ENCODE measurements at regions not wholly inside any gene's neighbourhood (a gene's known extent, or its start where the extent isn't known, plus 50 kb on each side); places are given as distances from the start of the nearest gene placed in this dataset.

DNA sequence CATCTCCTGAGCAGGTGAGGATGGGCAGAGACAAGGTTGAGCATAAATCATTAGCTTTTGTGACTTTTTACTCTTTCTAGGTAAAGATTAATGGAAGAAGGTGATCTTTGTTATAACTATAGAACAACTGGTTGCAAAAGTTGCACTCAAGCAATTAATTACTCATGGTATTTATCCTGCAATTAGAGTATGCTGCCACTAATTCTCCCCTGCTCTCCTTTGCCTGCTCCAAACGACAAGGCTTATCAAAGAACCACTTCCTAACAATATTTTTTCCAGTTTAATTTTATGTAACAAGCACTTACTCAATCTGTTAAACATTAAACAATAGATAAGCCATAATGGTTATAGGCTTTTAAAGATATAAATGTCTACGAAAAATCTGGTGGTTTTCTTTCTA lies 189.9 kb upstream of the PELI2 start:
- TF ChIP-seq, protein P1, sequence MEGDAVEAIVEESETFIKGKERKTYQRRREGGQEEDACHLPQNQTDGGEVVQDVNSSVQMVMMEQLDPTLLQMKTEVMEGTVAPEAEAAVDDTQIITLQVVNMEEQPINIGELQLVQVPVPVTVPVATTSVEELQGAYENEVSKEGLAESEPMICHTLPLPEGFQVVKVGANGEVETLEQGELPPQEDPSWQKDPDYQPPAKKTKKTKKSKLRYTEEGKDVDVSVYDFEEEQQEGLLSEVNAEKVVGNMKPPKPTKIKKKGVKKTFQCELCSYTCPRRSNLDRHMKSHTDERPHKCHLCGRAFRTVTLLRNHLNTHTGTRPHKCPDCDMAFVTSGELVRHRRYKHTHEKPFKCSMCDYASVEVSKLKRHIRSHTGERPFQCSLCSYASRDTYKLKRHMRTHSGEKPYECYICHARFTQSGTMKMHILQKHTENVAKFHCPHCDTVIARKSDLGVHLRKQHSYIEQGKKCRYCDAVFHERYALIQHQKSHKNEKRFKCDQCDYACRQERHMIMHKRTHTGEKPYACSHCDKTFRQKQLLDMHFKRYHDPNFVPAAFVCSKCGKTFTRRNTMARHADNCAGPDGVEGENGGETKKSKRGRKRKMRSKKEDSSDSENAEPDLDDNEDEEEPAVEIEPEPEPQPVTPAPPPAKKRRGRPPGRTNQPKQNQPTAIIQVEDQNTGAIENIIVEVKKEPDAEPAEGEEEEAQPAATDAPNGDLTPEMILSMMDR (IDR thresholded peaks at IDR 0.05): no peak
- TF ChIP-seq POLR2A (IDR thresholded peaks at IDR 0.05): no peak
